ENCODE measurements at regions not wholly inside any gene's neighbourhood (a gene's known extent, or its start where the extent isn't known, plus 50 kb on each side); places are given as distances from the start of the nearest gene placed in this dataset.

GRCh38 chr2:441258-442022 lies 153.5 kb upstream of the ALKAL2 start:
- Mint-ChIP-seq H3K9me3 (ENCODE audit: unreplicated experiment) (no peaks in the 10 kb centered on the region), H3K4me3 (ENCODE audit: unreplicated experiment) (no peak overlapping the region), H3K27ac (ENCODE audit: unreplicated experiment) (no peak overlapping the region), H3K4me1 (ENCODE audit: unreplicated experiment) (peaks cover 4% of the 10 kb centered on the region), H3K36me3 (ENCODE audit: low read depth, unreplicated experiment) (no peaks in the 10 kb centered on the region), H3K27me3 (ENCODE audit: unreplicated experiment) (no peaks in the 10 kb centered on the region)
- TF ChIP-seq, protein P1, sequence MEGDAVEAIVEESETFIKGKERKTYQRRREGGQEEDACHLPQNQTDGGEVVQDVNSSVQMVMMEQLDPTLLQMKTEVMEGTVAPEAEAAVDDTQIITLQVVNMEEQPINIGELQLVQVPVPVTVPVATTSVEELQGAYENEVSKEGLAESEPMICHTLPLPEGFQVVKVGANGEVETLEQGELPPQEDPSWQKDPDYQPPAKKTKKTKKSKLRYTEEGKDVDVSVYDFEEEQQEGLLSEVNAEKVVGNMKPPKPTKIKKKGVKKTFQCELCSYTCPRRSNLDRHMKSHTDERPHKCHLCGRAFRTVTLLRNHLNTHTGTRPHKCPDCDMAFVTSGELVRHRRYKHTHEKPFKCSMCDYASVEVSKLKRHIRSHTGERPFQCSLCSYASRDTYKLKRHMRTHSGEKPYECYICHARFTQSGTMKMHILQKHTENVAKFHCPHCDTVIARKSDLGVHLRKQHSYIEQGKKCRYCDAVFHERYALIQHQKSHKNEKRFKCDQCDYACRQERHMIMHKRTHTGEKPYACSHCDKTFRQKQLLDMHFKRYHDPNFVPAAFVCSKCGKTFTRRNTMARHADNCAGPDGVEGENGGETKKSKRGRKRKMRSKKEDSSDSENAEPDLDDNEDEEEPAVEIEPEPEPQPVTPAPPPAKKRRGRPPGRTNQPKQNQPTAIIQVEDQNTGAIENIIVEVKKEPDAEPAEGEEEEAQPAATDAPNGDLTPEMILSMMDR (IDR thresholded peaks at IDR 0.05; ENCODE audit: unreplicated experiment): no peak
- DNase-seq (ENCODE audit: low spot score): no peak

DNA sequence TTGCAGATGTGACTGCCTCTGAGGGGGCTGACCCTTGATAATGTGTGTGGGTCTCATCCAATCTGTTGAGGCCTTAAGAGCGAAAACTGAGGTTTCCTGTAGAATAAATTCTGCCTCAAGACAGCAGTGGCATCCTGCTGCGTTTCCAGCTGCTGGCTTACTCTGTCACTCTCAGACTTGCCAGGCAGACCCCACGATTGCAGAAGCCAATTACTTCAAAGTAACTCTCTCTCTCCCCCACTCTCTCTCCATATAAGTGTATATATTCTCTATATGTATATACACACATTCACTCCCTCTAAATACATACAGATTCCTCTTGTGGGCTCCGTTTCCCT lies 152.5 kb upstream of the ALKAL2 start:
- no peak overlapping the region for H3K4me3 Mint-ChIP-seq (ENCODE audit: unreplicated experiment)
- DNase-seq (ENCODE audit: low spot score): no peak
- no peak overlapping the region for H3K27ac Mint-ChIP-seq (ENCODE audit: unreplicated experiment)
- H3K36me3 Mint-ChIP-seq (ENCODE audit: low read depth, unreplicated experiment): no peaks in the 10 kb centered on the region
- peaks cover 10% of the 10 kb centered on the region for H3K4me1 Mint-ChIP-seq (ENCODE audit: unreplicated experiment)
- H3K27me3 Mint-ChIP-seq (ENCODE audit: unreplicated experiment): no peaks in the 10 kb centered on the region
- TF ChIP-seq, protein P1 (IDR thresholded peaks at IDR 0.05; ENCODE audit: unreplicated experiment): no peak
- no peaks in the 10 kb centered on the region for H3K9me3 Mint-ChIP-seq (ENCODE audit: unreplicated experiment)

DNA sequence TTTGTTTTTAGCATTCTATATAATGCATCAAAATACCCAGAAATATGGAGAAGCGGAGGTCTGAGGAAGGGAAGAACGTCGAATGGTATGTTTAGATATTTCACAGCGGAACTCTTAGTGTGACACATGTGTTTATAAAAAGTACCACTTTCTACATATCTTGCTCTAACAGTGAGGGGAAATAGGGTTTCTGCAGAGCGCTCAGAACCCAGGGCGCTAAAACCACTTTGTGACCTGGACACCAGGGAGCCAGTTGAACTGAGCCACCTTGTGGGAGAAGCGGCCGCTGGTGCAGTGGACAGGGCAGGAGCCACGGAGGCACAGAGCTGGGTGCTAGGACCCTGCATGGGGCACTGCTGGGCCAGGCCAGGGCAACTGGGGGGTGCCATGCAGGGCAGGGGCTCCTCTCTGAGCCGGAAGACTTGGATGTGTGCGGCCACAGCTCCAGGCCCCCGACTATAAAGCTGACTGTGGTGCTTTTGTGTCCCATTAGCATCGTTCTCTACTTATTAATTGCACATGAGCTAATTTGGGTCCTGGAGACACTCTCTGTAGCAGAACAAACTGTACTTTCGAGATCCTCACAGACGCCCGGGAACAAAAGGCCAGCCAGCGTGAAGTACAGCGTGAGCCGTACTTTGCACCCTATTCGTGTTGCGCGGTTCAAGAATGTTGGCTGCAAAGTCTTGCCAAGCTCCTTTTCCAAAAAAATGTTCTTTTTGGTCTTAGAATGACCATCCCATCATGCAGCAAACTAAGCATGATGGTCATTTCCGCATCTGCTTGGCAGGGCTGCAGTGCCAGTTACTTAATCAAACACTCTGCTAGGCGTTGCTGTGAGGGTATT lies 151.9 kb upstream of the ALKAL2 start:
- Mint-ChIP-seq H3K36me3 (ENCODE audit: low read depth, unreplicated experiment) (no peaks in the 10 kb centered on the region), H3K27me3 (ENCODE audit: unreplicated experiment) (no peaks in the 10 kb centered on the region), H3K4me3 (ENCODE audit: unreplicated experiment) (no peak overlapping the region), H3K27ac (ENCODE audit: unreplicated experiment) (no peak overlapping the region), H3K4me1 (ENCODE audit: unreplicated experiment) (peaks cover 16% of the 10 kb centered on the region), H3K9me3 (ENCODE audit: unreplicated experiment) (no peaks in the 10 kb centered on the region)
- TF ChIP-seq, protein P1 (IDR thresholded peaks at IDR 0.05; ENCODE audit: unreplicated experiment): no peak
- DNase-seq (ENCODE audit: low spot score): no peak

- TF ChIP-seq, protein P1 (IDR thresholded peaks at IDR 0.05; ENCODE audit: unreplicated experiment): no peak
- Mint-ChIP-seq H3K9me3 (ENCODE audit: unreplicated experiment) (no peaks in the 10 kb centered on the region), H3K27ac (ENCODE audit: unreplicated experiment) (no peak overlapping the region), H3K27me3 (ENCODE audit: unreplicated experiment) (peaks cover under 1% of the 10 kb centered on the region), H3K4me1 (ENCODE audit: unreplicated experiment) (peaks cover 23% of the 10 kb centered on the region), H3K4me3 (ENCODE audit: unreplicated experiment) (no peak overlapping the region), H3K36me3 (ENCODE audit: low read depth, unreplicated experiment) (no peaks in the 10 kb centered on the region)
- DNase-seq (ENCODE audit: low spot score): no peak
These were observed 151.2 kb upstream of the ALKAL2 start for GRCh38 chr2:439077-439476.

Measured in endothelial cell (in vitro differentiated cells).